NCI-H1930 (cell line): ENCODE measurements at regions not wholly inside any gene's neighbourhood (a gene's known extent, or its start where the extent isn't known, plus 50 kb on each side); places are given as distances from the start of the nearest gene placed in this dataset.
"Not testable (repeated sequence)": the region's sequence is repeated elsewhere in the genome, so short reads cannot be mapped to it uniquely, and the experiment has no call there.

Experiments used
- DNase-seq, 2 experiments: peaks; one replicate each; lab custom pipeline; 2025; lab: John Stamatoyannopoulos, UW

DNA sequence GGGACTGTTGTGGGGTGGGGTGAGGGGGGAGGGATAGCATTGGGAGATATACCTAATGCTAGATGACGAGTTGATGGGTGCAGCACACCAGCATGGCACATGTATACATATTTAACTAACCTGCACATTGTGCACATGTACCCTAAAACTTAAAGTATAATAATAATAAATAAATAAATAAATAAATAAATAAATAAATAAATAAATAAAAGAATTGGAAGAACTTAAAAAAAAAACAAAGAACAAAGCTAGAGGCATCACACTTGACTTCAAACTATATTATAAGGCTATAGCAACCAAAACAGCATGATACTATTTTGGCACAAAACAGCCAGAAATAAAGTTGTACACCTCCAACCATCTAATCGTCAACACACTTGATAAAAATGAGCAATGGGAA, 106.5 kb upstream of the NDST3 start:
- not testable (repeated sequence) for DNase-seq

GRCh38 chr4:117941611-117942010, 92.7 kb upstream of the NDST3 start:
- DNase-seq = no peak

DNA sequence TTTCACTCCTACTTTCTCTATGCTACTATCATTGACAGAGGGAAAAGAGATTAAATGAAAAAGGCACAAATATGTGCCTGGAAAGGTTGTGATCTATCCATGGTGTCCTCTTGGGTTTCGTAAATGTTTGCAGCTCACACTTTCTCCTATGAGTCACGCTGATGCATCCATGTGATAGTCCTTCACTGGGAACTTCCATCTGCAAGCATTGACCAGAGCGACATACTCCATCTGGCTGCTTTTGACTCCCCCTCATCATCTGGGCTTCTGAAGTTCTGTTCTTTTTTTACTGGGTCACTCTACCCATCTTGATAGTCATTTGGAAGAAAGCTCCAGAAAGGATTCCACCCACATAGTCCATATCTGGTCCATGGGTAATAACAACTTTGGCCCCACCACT, 84.7 kb upstream of the NDST3 start:
- DNase-seq = no peak

- DNase-seq = no peak
Measured at GRCh38 chr4:117957571-117957970, 76.7 kb upstream of the NDST3 start.

DNA sequence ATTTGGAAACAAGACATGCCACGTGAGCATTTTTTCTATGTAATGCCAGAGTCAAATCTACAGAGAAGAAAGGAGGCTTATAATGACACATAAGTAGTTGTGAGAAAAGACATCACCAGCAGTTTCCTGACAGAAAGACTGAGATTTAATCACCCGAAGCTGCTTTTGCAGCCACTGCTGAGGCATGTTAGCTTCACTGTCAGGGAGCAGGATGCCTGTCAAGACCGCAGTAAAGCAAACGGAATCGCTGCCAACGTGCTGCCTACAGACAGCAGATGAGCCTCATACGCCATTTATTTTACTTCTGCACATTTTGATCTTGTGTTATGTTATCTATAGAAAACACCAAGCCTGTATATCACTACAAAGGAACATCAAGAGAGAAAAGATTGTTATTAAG, 68.7 kb upstream of the NDST3 start:
- no peak for DNase-seq

DNA sequence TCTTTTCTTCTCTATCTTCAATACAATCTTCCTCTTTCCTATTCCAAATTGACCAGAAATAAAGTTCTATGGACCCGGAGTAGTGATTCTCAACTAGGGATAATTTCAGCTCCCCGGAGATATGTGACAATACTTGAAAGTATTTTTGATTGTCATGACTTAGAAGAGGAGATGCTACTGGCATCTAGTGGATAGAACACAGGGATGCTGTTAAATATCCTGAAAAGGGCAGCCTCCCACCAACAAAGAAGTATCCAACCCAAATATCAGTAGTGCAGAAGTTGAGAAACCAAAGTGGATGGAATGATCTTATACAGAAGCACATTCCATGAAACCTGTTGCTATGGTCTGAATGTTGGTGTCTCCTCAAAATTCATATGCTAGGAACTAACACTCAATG, 65.7 kb upstream of the NDST3 start:
- DNase-seq = no peak

GRCh38 chr4:117971403-117971802, 62.9 kb upstream of the NDST3 start:
- no peak for DNase-seq

- no peak for DNase-seq
Measured at GRCh38 chr4:117983541-117984365, 50.5 kb upstream of the NDST3 start.

DNA sequence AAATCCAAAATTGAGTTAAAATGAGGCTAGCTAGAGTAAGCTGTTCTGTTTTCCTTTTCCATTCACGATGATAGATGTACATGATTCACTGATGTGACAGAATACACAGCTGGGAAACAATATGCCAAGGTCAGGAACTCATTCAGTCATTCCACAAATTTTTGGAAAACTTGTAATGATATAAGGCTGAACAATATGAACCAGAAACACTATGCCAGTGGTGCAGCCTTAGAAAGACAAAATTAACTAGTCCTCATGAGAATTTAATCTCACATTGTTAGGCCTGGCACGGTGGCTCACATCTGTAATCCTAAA, 50.0 kb upstream of the NDST3 start:
- DNase-seq = no peak
